HG02870 (cell line): ENCODE measurements at regions not wholly inside any gene's neighbourhood (a gene's known extent, or its start where the extent isn't known, plus 50 kb on each side); places are given as distances from the start of the nearest gene placed in this dataset.

Source experiments
- ATAC-seq: cut with Tn5 transposase; IDR thresholded peaks from one replicate; pipeline ENCODE4 v1.9.1; 2021; ENCODE audit warnings: mild to moderate bottlenecking, moderate library complexity; ENCODE audit not compliant: unreplicated experiment

DNA sequence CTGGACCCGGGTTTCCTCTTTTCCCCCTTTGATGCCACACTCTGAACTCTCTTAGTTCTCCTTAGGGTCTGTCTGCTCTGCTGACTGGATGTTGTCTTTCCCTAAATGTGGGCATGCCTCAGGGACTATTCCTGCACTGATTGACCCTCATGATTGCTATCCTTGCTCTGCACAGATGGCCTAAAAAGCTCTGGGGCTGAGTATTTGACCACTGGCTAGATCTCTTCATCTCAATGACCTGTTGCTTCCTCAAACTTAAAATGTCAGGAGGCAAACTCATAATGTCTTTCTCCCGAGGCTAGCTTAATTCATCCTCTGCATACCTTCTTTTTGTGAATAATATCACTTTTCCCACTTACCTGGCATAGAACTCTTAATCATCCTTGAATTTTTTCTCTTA is 157.4 kb downstream of the GATB start:
- no peak for ATAC-seq

DNA sequence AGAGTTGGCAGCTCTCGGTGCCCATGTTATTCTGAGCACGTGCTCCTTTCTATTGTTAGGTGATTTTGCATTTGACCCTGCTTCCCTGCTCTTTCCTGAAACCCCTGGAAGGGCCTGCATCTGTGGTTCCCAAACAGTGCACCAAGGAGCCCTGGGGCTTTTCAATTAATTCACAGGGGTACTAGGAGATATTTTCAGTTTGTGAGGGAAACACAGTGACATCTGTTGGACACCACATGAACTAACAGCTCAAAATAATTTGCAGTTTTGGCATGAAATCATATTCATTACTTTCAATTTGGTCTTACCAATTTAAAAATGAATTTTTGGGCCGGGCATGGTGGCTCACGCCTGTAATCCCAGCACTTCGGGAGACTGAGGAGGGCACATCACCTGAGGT is 156.6 kb downstream of the GATB start:
- no peak for ATAC-seq

DNA sequence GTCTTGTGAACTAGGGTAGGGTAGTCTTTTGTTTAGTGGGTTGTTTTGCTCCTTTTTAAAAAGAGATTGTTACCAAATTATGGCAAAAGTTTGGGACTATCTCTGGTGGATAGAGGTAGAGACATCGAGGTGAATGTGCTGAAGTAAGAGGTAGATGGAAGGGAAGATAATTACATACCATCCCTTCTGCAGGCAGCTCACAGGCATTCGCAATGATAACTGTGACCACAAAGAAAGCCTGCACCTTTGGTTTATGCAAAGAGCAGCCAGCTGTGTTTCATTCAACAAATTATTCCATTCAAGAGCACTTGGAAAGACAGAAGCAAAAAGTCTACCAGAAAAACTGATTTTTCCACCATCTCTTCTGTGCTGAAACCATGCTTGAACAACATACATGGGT is 155.6 kb downstream of the GATB start:
- no peak for ATAC-seq

DNA sequence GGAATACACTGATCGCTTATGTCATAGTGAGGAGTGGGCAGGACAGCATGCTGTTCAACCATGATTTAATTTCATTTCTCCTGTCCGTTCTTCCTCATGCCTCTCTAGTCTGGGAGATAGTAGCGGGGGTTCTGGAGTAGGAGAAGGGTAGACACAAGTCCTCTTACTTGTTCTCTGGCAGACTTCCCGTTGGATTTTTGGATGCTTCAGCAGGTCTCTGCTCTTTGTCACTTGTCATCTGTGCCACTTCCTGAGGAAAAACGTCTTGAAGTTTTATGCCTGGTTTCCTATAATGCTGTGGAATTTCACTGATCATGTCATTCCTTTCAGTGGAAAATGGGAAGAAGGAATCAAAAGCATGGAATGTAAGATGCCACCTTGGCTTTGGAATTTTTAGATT is 154.7 kb downstream of the GATB start:
- no peak for ATAC-seq

DNA sequence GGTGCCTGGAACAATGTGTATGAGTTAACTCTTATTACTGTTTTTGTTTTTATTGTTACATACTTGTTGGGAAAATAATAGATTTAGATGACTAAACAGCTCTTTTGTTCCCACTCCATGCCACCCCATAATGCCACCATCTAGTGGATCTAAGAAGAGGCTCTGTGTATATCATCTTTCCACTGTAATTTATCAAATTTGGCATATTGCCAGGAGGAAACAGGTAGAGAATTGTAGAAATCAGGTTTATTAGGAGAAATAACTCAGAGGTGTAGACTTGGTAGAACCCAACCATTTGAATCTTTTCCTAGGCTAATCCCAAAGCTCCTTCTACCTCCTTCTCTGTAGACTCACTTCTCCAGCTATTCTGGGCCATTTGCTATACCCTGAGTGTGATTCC is 150.6 kb downstream of the GATB start:
- no peak for ATAC-seq

DNA sequence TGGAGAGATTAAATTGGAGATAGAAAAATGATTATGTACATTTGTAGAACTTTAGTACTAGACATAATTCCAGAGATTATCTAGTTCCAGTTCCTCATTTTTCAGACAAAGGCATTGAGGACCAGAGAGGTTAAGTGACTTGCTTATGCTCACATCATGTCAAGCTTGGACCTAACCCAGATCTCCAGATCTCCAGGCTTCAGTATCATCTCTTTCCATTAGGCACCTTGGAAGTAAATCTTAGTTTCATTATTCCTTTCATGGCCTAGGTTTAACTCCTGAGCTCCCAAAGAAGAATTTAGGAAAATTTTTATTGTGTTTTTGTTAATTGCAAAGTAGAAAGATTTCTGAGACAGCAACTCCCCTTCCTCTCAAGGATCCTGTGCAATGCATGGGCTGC is 148.8 kb downstream of the GATB start:
- ATAC-seq: no peak

DNA sequence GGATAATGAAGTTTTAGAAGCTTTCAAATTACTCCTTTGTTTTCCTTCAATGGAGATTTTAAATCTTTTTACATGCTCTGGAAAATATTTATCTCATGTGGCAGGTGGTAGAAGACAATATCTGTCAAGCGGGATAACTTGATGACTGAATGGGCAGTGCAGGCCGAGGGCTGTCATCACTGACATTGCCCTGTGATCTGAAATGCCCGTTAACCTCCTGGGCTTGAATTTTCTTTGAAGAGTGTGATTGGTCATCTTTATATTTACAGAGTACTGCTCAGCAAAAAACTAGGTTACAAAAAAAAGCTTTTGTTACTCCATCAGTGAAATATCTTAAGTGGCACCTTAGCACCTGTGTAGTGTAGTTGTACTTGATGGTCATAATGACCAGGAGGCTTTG is 147.5 kb downstream of the GATB start:
- no peak for ATAC-seq

DNA sequence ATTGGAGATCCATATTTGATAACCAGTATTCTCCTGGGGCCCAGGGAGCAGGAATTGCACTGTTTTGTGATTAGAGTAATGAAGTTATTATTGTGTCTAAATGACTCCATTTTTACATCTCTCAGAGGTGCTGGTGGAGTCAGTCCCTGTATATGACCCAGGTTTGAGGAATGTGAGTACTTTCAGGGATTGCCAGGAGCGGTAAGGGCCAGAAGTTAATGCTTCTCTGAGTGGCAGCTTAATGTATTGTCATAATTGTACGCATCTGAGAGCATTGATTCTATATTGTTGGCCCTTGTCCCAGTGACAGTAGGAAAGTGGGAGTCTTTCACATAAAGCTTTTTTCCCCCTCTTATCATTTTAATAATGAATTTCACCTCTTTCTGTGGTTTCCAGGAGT is 146.2 kb downstream of the GATB start:
- ATAC-seq: no peak

DNA sequence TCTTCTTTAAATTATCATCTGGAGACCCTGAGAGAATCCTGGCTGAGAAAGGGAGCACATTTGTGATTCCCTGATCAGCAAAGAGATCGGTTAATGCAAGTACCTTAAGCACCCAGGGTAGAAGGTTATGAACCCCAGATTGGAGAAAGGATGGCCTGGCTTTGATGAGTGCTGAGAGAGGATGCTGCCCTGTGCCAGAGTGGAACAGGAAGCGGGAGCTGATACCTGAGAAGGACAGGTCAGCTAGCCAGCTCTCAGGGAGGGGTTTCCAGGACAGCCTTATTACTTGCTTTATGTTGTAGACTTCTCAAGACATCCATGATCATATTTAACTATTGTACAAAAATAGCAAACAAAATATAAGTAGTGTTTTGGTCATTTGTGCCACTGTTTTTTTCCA is 141.9 kb downstream of the GATB start:
- no peak for ATAC-seq

DNA sequence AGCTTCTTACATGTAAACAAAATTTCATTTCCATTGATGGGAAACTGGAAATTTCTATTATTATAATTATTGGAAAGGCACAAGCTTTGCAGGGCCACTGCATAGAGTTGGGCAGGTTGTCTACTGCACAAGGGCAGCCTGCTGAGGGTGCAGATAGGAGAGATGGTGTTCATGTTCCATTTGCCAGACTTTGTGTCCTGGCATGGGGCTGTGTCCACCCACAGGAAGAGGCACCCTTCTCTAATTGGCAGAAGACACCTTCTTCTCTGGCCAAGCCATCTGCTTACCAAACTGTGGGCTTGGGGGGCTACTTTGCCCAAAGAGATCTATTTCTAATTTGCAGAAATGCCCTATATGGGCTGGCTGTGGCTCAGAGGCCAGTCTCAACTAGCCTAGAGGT is 140.7 kb downstream of the GATB start:
- ATAC-seq: no peak
